OCI-LY3 (cell line): ENCODE measurements at regions not wholly inside any gene's neighbourhood (a gene's known extent, or its start where the extent isn't known, plus 50 kb on each side); places are given as distances from the start of the nearest gene placed in this dataset.

Source experiments
- CTCF ChIP-seq: fragments of 200-600, 300-600 bp; sonication (generic); IDR thresholded peaks from 2 replicates; pipeline ENCODE4 v1.5.1; 2014; ENCODE audit warnings: antibody characterized with exemption, low read length, low read depth
- EZH2phosphoT487 ChIP-seq: fragments of 200-600 bp; shearing (Covaris generic); IDR thresholded peaks from 2 replicates; pipeline ENCODE4 v1.6.1; 2018; ENCODE audit warnings: antibody characterized with exemption, mixed run types, low read depth

- no peak for TF ChIP-seq CTCF
- no peak for TF ChIP-seq EZH2phosphoT487
These were observed 102.5 kb upstream of the SSTR1 start for GRCh38 chr14:38105106-38105702.
